ENCODE measurements at regions not wholly inside any gene's neighbourhood (a gene's known extent, or its start where the extent isn't known, plus 50 kb on each side); places are given as distances from the start of the nearest gene placed in this dataset.

GRCh38 chr12:20205854-20206253 is 162.5 kb upstream of the PDE3A start:
- no peak for ATAC-seq
- TF ChIP-seq BACH2 (CRISPR knock-in tag; IDR thresholded peaks at IDR 0.05; ENCODE audit: borderline replicate concordance) (no peak), PPARA (CRISPR knock-in tag; IDR thresholded peaks at IDR 0.05; ENCODE audit: borderline replicate concordance) (no peak), GLIS3 (CRISPR knock-in tag; IDR thresholded peaks at IDR 0.05) (no peak), ZNF70 (CRISPR knock-in tag; IDR thresholded peaks at IDR 0.05) (no peak)

- TF ChIP-seq PATZ1 (CRISPR knock-in tag; IDR thresholded peaks at IDR 0.05; ENCODE audit: borderline replicate concordance) (no peak), TOX (CRISPR knock-in tag; IDR thresholded peaks at IDR 0.05; ENCODE audit: borderline replicate concordance) (no peak), RARB (CRISPR knock-in tag; IDR thresholded peaks at IDR 0.05) (no peak)
- ATAC-seq = no peak
Measured at GRCh38 chr12:20206410-20206809, 161.9 kb upstream of the PDE3A start.

DNA sequence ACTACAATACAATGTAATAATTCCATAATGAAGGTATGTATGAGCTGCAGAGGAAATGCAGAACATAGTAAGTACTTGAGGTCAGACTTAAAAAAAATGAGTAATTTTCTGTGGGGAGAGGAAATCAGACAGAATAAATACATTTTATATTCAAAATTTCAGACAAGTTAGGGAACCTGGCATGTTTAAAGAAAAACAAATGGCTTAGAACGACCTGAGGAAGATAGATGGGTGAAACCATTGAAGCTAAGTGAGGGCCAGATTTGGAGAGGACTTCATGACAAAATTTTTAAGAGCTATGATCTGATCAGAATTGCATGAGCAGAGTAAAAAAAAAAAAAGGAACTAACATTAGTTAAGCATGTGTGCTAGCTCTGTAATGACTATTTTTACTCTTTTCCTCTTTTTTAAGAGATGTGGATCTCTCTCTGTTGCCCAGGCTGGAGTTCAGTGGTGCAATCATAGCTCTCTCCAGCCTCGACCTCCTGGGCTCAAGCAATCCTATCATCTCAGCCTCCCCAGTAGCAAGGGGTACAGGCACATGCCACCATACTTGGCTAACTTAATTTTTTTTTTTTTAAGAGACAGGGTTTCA is 157.6 kb upstream of the PDE3A start:
- TF ChIP-seq CSRNP3 (CRISPR knock-in tag; IDR thresholded peaks at IDR 0.05) = no peak
- no peak for TF ChIP-seq TCF4 (CRISPR knock-in tag; IDR thresholded peaks at IDR 0.05; ENCODE audit: borderline replicate concordance)
- TF ChIP-seq ZC3H10 (CRISPR knock-in tag; IDR thresholded peaks at IDR 0.05) = no peak
- no peak for TF ChIP-seq ZFP3 (CRISPR knock-in tag; IDR thresholded peaks at IDR 0.05)
- no peak for ATAC-seq

DNA sequence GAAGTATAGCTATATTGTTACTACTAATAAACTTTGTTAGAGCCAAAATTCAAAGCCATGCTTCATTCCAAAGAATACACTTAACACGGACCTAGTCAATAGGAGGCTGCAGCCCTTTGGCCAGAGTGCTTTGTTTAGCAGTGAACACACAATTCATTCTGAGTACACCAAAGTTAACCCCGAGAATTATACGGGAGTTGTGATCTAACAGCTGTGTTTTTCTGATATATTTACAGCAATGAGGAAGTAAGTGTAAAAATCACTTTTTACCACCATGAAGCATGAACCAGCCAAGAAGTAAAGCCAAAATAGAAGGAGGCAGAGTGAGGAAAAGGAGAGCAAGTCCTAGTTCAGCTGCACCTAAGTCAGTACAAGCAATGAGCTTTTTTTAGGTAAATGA is 156.8 kb upstream of the PDE3A start:
- no peak for ATAC-seq
- TF ChIP-seq ZC3H10 (CRISPR knock-in tag; IDR thresholded peaks at IDR 0.05) = no peak

GRCh38 chr12:20211981-20212421 is 156.3 kb upstream of the PDE3A start:
- peak; percentile 9 for ATAC-seq

More at GRCh38 chr12:20211981-20212421, 156.3 kb upstream of the PDE3A start:
- no peak for TF ChIP-seq TCF4 (CRISPR knock-in tag; IDR thresholded peaks at IDR 0.05; ENCODE audit: borderline replicate concordance)
- no peak for TF ChIP-seq BACH2 (CRISPR knock-in tag; IDR thresholded peaks at IDR 0.05; ENCODE audit: borderline replicate concordance)
- no peak for TF ChIP-seq ESRRG (CRISPR knock-in tag; IDR thresholded peaks at IDR 0.05)
- no peak for TF ChIP-seq ARNTL (CRISPR knock-in tag; IDR thresholded peaks at IDR 0.05; ENCODE audit: borderline replicate concordance, low read depth)
- TF ChIP-seq GLIS3 (CRISPR knock-in tag; IDR thresholded peaks at IDR 0.05) = no peak
- TF ChIP-seq CREB5 (CRISPR knock-in tag; IDR thresholded peaks at IDR 0.05; ENCODE audit: low read depth) = no peak
- no peak for TF ChIP-seq PATZ1 (CRISPR knock-in tag; IDR thresholded peaks at IDR 0.05; ENCODE audit: borderline replicate concordance)
- TF ChIP-seq ZC3H10 (CRISPR knock-in tag; IDR thresholded peaks at IDR 0.05) = no peak
- TF ChIP-seq ZNF8 (CRISPR knock-in tag; IDR thresholded peaks at IDR 0.05) = no peak
- no peak for TF ChIP-seq SNAI2 (CRISPR knock-in tag; IDR thresholded peaks at IDR 0.05)
- TF ChIP-seq, protein P1, sequence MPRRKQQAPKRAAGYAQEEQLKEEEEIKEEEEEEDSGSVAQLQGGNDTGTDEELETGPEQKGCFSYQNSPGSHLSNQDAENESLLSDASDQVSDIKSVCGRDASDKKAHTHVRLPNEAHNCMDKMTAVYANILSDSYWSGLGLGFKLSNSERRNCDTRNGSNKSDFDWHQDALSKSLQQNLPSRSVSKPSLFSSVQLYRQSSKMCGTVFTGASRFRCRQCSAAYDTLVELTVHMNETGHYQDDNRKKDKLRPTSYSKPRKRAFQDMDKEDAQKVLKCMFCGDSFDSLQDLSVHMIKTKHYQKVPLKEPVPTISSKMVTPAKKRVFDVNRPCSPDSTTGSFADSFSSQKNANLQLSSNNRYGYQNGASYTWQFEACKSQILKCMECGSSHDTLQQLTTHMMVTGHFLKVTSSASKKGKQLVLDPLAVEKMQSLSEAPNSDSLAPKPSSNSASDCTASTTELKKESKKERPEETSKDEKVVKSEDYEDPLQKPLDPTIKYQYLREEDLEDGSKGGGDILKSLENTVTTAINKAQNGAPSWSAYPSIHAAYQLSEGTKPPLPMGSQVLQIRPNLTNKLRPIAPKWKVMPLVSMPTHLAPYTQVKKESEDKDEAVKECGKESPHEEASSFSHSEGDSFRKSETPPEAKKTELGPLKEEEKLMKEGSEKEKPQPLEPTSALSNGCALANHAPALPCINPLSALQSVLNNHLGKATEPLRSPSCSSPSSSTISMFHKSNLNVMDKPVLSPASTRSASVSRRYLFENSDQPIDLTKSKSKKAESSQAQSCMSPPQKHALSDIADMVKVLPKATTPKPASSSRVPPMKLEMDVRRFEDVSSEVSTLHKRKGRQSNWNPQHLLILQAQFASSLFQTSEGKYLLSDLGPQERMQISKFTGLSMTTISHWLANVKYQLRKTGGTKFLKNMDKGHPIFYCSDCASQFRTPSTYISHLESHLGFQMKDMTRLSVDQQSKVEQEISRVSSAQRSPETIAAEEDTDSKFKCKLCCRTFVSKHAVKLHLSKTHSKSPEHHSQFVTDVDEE (CRISPR knock-in tag; IDR thresholded peaks at IDR 0.05) = no peak
- TF ChIP-seq TOX (CRISPR knock-in tag; IDR thresholded peaks at IDR 0.05; ENCODE audit: borderline replicate concordance) = no peak
- no peak for TF ChIP-seq ZFP3 (CRISPR knock-in tag; IDR thresholded peaks at IDR 0.05)
- TF ChIP-seq ZFP30 (CRISPR knock-in tag; IDR thresholded peaks at IDR 0.05) = no peak
- TF ChIP-seq RARB (CRISPR knock-in tag; IDR thresholded peaks at IDR 0.05) = no peak

Data from SK-N-SH treated with all-trans-retinoic acid at 6 μM for 48 hours (cell line).